Natural killer cell (primary cell): ENCODE measurements at regions not wholly inside any gene's neighbourhood (a gene's known extent, or its start where the extent isn't known, plus 50 kb on each side); places are given as distances from the start of the nearest gene placed in this dataset.

Experiments used
- ATAC-seq, 3 donors: fragments of 150-1000 bp in 2 of 3; fragments of 200-7000 bp in 1 of 3; cut with Tn5 transposase; 1 replicate in 1 of 3; 2 replicates in 2 of 3; pipeline ENCODE4 v1.10.0; 2021; ENCODE audit warnings: mild to moderate bottlenecking in 2 of 3, moderate library complexity in 2 of 3
- DNase-seq, 2 donors: peaks; one replicate each; pipeline versions ENCODE4 v3.0.0 to v3.0.0-alpha.2; 2013 to 2021; ENCODE audit warnings: mixed read lengths in 1 of 2
- H3K27ac ChIP-seq: one replicate; pipeline ENCODE4 v1.5.1; 2013; ENCODE audit warnings: mild to moderate bottlenecking, low read length
- H3K27me3 ChIP-seq: one replicate; pipeline ENCODE4 v1.6.1; 2013; ENCODE audit warnings: low read length; ENCODE audit not compliant: control insufficient read depth, insufficient read depth
- H3K36me3 ChIP-seq: one replicate; pipeline ENCODE4 v1.6.1; 2013; ENCODE audit warnings: low read length; ENCODE audit not compliant: control insufficient read depth, insufficient read depth
- H3K4me1 ChIP-seq: one replicate; pipeline ENCODE4 v1.6.1; 2013; ENCODE audit warnings: low read length; ENCODE audit not compliant: control insufficient read depth, insufficient read depth
- H3K4me3 ChIP-seq: one replicate; pipeline ENCODE4 v1.5.1; 2013; ENCODE audit warnings: low read length
- H3K9me3 ChIP-seq: one replicate; pipeline ENCODE4 v1.6.1; 2013; ENCODE audit warnings: low read length; ENCODE audit not compliant: control insufficient read depth, insufficient read depth
- H3K27ac Mint-ChIP-seq, 2 donors: one replicate each; pipeline ENCODE4 v1.8.0; 2022; ENCODE audit warnings: mild to moderate bottlenecking in 2 of 2, mixed read lengths in 2 of 2, moderate library complexity in 1 of 2
- H3K27me3 Mint-ChIP-seq, 2 donors: one replicate each; pipeline ENCODE4 v1.8.0; 2022; ENCODE audit warnings: low read depth in 2 of 2, mixed read lengths in 2 of 2
- H3K36me3 Mint-ChIP-seq: one replicate; pipeline ENCODE4 v1.8.0; 2022; ENCODE audit warnings: mixed read lengths
- H3K4me1 Mint-ChIP-seq, 2 donors: one replicate each; pipeline ENCODE4 v1.8.0; 2022; ENCODE audit warnings: mixed read lengths in 2 of 2
- H3K4me3 Mint-ChIP-seq: one replicate; pipeline ENCODE4 v1.8.0; 2022; ENCODE audit warnings: mild to moderate bottlenecking, moderate library complexity, mixed read lengths
- H3K9me3 Mint-ChIP-seq, 2 donors: one replicate each; pipeline ENCODE4 v1.8.0; 2022; ENCODE audit warnings: mixed read lengths in 2 of 2
- WGBS: methylation state at CpG from one replicate; pipeline ENCODE4 v1.1.7; 2013; ENCODE audit warnings: missing lambda C conversion rate; ENCODE audit not compliant: insufficient coverage; 5-methylcytosine and 5-hydroxymethylcytosine counted together
- intact Hi-C: fragments of 100-400 bp; cut with micrococcal nuclease; formaldehyde crosslinking; loops from one replicate; pipeline ENCODE4 v1.14.2; 2022
- TF ChIP-seq, protein P1 (sequence below): fragments of 200-600 bp; IDR thresholded peaks from one replicate; pipeline ENCODE4 v1.8.0; 2022; ENCODE audit warnings: antibody characterized with exemption

DNA sequence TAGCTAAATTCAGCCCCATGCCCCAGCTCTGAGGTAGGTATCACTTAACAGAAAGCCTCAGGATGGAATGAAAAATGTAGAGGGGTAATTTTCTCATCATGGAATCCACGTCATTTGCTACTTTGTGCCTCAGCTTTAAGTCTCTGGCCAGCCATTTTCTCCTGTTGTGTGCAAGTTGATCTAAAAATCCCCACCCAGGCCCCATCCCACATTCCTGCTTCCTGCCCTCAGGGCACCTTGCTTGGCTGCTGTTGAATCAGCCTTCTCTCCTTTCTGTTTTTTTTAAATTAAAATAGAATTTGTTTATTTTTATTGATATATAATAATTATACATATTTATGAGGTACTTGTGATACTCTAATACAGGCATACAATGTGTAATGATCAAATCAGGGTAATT lies 179.9 kb upstream of the TSHZ3 start:
- H3K4me1 ChIP-seq, result no peaks in the 10 kb centered on the region
- DNase-seq (no peak), ATAC-seq (no peak)
- no peak overlapping the region for H3K4me3 ChIP-seq
- Mint-ChIP-seq H3K4me3 (no peak overlapping the region), H3K9me3 (peaks cover 0 to 2% of the 10 kb centered on the region in 2 donors), H3K36me3 (peaks cover 12% of the 10 kb centered on the region), H3K27ac (no peak overlapping the region), H3K4me1 (no peaks in the 10 kb centered on the region), H3K27me3 (peaks cover 0 to 5% of the 10 kb centered on the region in 2 donors)
- no peaks in the 10 kb centered on the region for H3K36me3 ChIP-seq
- H3K9me3 ChIP-seq, result peaks cover 6% of the 10 kb centered on the region
- H3K27me3 ChIP-seq, result no peaks in the 10 kb centered on the region
- intact Hi-C loops, result no loop called here
- 86% methylated on average over 1 of the region's 1 CpG for WGBS
- TF ChIP-seq, protein P1, sequence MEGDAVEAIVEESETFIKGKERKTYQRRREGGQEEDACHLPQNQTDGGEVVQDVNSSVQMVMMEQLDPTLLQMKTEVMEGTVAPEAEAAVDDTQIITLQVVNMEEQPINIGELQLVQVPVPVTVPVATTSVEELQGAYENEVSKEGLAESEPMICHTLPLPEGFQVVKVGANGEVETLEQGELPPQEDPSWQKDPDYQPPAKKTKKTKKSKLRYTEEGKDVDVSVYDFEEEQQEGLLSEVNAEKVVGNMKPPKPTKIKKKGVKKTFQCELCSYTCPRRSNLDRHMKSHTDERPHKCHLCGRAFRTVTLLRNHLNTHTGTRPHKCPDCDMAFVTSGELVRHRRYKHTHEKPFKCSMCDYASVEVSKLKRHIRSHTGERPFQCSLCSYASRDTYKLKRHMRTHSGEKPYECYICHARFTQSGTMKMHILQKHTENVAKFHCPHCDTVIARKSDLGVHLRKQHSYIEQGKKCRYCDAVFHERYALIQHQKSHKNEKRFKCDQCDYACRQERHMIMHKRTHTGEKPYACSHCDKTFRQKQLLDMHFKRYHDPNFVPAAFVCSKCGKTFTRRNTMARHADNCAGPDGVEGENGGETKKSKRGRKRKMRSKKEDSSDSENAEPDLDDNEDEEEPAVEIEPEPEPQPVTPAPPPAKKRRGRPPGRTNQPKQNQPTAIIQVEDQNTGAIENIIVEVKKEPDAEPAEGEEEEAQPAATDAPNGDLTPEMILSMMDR, result no peak
- H3K27ac ChIP-seq, result no peak overlapping the region

GRCh38 chr19:31530781-31531180 lies 181.5 kb upstream of the TSHZ3 start:
- no peak overlapping the region for H3K27ac ChIP-seq
- H3K36me3 ChIP-seq, result no peaks in the 10 kb centered on the region
- Mint-ChIP-seq H3K4me3 (no peak overlapping the region), H3K4me1 (no peaks in the 10 kb centered on the region), H3K9me3 (no peaks in the 10 kb centered on the region), H3K36me3 (peaks cover 5% of the 10 kb centered on the region), H3K27ac (no peak overlapping the region), H3K27me3 (peaks cover 0 to 5% of the 10 kb centered on the region in 2 donors)
- 91% methylated on average over 7 of the region's 7 CpGs for WGBS
- no peaks in the 10 kb centered on the region for H3K27me3 ChIP-seq
- TF ChIP-seq, protein P1, result no peak
- ATAC-seq (peak in 1 of 3 donors; percentile 24), DNase-seq (no peak)
- H3K9me3 ChIP-seq, result peaks cover 6% of the 10 kb centered on the region
- no peak overlapping the region for H3K4me3 ChIP-seq
- intact Hi-C loops, result no loop called here
- H3K4me1 ChIP-seq, result no peaks in the 10 kb centered on the region

DNA sequence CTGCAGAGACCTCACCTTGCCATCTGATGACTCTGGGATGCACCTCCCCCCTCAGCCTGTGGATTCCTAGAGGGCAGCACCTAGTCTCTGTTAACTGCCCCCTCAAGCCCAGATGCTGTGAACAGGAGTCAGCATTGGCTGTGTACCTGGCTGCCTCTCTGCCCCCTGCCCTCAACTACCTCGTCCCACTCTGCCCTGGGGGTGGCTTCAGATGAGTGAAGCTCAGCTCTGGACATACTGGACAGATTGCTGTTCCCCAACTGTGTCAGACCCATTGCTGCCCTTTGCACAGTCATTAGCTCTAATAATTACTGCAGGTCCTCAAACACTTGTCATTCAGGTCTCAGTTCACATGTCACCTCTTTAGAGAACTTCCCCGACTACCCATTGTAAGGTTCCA lies 182.1 kb upstream of the TSHZ3 start:
- Histone ChIP-seq H3K27me3 (no peaks in the 10 kb centered on the region), H3K9me3 (peaks cover 6% of the 10 kb centered on the region), H3K27ac (no peak overlapping the region), H3K4me3 (no peak overlapping the region), H3K4me1 (no peaks in the 10 kb centered on the region), H3K36me3 (no peaks in the 10 kb centered on the region)
- Mint-ChIP-seq H3K36me3 (no peaks in the 10 kb centered on the region), H3K4me1 (no peaks in the 10 kb centered on the region), H3K27ac (no peak overlapping the region), H3K27me3 (peaks cover 0 to 8% of the 10 kb centered on the region in 2 donors), H3K4me3 (no peak overlapping the region), H3K9me3 (no peaks in the 10 kb centered on the region)
- DNase-seq, result no peak
- 73% methylated on average over 2 of the region's 2 CpGs for WGBS
- TF ChIP-seq, protein P1, result no peak
- no peak for ATAC-seq
- intact Hi-C loops, result no loop called here

DNA sequence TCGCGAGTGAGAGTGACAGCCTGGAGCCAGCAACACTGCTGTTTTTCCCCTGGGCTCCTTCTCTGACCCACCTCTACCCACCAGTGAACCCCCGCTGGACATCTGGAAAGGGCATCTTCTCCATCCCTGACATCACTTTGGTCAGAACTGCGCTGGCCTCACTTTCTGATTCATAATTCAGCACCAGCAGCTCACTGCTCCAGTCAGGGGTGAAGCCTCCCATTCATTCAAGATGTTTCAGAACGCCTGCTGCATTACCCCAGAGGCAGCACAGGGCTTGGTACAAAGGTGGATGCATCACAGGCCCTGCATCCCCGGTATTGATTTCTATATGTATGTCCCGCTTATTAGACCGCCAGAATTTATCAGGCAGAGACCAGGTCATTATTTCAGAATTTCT lies 182.8 kb upstream of the TSHZ3 start:
- no peak overlapping the region for H3K4me3 ChIP-seq
- no peak for ATAC-seq
- no peaks in the 10 kb centered on the region for H3K9me3 ChIP-seq
- TF ChIP-seq, protein P1, result no peak
- no peak for DNase-seq
- Mint-ChIP-seq H3K36me3 (no peaks in the 10 kb centered on the region), H3K27ac (no peak overlapping the region), H3K27me3 (peaks cover 0 to 8% of the 10 kb centered on the region in 2 donors), H3K9me3 (no peaks in the 10 kb centered on the region), H3K4me1 (no peaks in the 10 kb centered on the region), H3K4me3 (no peak overlapping the region)
- 96% methylated on average over 7 of the region's 8 CpGs for WGBS
- H3K4me1 ChIP-seq, result no peaks in the 10 kb centered on the region
- no peak overlapping the region for H3K27ac ChIP-seq
- H3K36me3 ChIP-seq, result no peaks in the 10 kb centered on the region
- H3K27me3 ChIP-seq, result no peaks in the 10 kb centered on the region
- intact Hi-C loops, result no loop called here
